Kidney (tissue), 13 donors: ENCODE measurements at regions not wholly inside any gene's neighbourhood (a gene's known extent, or its start where the extent isn't known, plus 50 kb on each side); places are given as distances from the start of the nearest gene placed in this dataset.

Experiments
- DNase-seq, 5 donors: peaks; one replicate each; pipeline ENCODE4 v3.0.0-alpha.2; 2013 to 2020
- FAIRE-seq: peaks from 2 replicates; lab custom pipeline; 2012; peaks lifted over from hg19 to GRCh38; lab: Jason Lieb, UNC
- H3K27ac ChIP-seq, 2 donors: one replicate each; pipeline ENCODE4 v1.7.0; 2013; ENCODE audit warnings: low read depth in 2 of 2, low read length in 2 of 2, inconsistent platforms in 1 of 2
- H3K27me3 ChIP-seq: one replicate; pipeline ENCODE4 v1.7.1; 2013; ENCODE audit warnings: low read length, inconsistent platforms; ENCODE audit not compliant: control insufficient read depth, insufficient read depth
- H3K36me3 ChIP-seq, 3 donors: one replicate each; pipeline versions ENCODE4 v1.7.0 to v1.7.1; 2013; ENCODE audit warnings: low read length in 3 of 3, control low read depth in 1 of 3, inconsistent platforms in 1 of 3; ENCODE audit not compliant: insufficient read depth in 3 of 3, control insufficient read depth in 2 of 3
- H3K4me1 ChIP-seq, 3 donors: one replicate each; pipeline versions ENCODE4 v1.7.0 to v1.7.1; 2013; ENCODE audit warnings: low read length in 3 of 3, inconsistent platforms in 1 of 3, low read depth in 1 of 3; ENCODE audit not compliant: control insufficient read depth in 2 of 3, insufficient read depth in 2 of 3
- H3K4me3 ChIP-seq, 3 donors: one replicate each; pipeline versions ENCODE4 v1.7.0 to v1.8.1; 2013; ENCODE audit warnings: low read length in 3 of 3, control low read depth in 1 of 3, inconsistent platforms in 1 of 3
- H3K9ac ChIP-seq, 3 donors: one replicate each; pipeline versions ENCODE4 v1.7.0 to v1.7.1; 2013; ENCODE audit warnings: low read length in 3 of 3, control low read depth in 1 of 3, inconsistent platforms in 1 of 3
- H3K9me3 ChIP-seq, 3 donors: one replicate each; pipeline versions ENCODE4 v1.7.0 to v1.7.1; 2013; ENCODE audit warnings: low read length in 3 of 3, control low read depth in 1 of 3, inconsistent platforms in 1 of 3; ENCODE audit not compliant: control insufficient read depth in 2 of 3, insufficient read depth in 1 of 3
- intact Hi-C: fragments of 100-400 bp; cut with DNase I; formaldehyde crosslinking; loops from one replicate; pipeline ENCODE4 v1.11.1; 2022
- TF ChIP-seq, protein P1 (sequence below): IDR thresholded peaks from 3 replicates; pipeline ENCODE4 v1.5.1; 2012; ENCODE audit warnings: mild to moderate bottlenecking, moderate library complexity, borderline replicate concordance; ENCODE audit not compliant: insufficient read depth; ENCODE audit errors: extremely low read depth
- donor health status: control.
- donor health status: control.
- donor health status: control.
- donor health status: control.
- donor health status: control.
- donor health status: DM: yes; HTN: yes; CAD: no.
- donor health status: Normal renal cell carcinoma (clear cell type).

DNA sequence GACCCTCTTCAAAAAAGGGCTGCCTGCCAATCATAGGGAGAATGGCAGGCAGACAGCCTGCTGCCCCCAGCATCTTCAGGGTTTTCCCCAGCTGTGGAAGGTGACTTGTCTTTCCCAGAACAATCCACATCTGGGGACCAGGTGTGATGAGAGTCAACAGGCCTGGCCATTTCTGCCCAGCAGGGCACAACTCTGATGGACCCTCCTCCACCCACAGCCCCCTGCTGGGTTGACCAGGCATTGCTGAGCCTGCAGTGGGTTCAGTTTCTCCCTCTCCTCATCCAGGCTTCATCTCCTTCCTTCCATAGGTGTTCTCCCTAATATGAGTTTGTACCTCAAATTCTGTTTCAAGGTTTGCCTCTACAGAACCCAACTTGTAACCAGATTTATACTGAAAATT lies 111.0 kb downstream of the MINAR1 start:
- Histone ChIP-seq H3K27me3 (no peaks in the 10 kb centered on the region), H3K4me3 (no peak overlapping the region), H3K27ac (no peak overlapping the region), H3K36me3 (no peaks in the 10 kb centered on the region), H3K9ac (no peak overlapping the region), H3K4me1 (no peaks in the 10 kb centered on the region), H3K9me3 (no peaks in the 10 kb centered on the region)
- intact Hi-C loops: no loop called here
- no peak for DNase-seq
- FAIRE-seq: no peak
- TF ChIP-seq, protein P1, sequence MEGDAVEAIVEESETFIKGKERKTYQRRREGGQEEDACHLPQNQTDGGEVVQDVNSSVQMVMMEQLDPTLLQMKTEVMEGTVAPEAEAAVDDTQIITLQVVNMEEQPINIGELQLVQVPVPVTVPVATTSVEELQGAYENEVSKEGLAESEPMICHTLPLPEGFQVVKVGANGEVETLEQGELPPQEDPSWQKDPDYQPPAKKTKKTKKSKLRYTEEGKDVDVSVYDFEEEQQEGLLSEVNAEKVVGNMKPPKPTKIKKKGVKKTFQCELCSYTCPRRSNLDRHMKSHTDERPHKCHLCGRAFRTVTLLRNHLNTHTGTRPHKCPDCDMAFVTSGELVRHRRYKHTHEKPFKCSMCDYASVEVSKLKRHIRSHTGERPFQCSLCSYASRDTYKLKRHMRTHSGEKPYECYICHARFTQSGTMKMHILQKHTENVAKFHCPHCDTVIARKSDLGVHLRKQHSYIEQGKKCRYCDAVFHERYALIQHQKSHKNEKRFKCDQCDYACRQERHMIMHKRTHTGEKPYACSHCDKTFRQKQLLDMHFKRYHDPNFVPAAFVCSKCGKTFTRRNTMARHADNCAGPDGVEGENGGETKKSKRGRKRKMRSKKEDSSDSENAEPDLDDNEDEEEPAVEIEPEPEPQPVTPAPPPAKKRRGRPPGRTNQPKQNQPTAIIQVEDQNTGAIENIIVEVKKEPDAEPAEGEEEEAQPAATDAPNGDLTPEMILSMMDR: no peak

DNA sequence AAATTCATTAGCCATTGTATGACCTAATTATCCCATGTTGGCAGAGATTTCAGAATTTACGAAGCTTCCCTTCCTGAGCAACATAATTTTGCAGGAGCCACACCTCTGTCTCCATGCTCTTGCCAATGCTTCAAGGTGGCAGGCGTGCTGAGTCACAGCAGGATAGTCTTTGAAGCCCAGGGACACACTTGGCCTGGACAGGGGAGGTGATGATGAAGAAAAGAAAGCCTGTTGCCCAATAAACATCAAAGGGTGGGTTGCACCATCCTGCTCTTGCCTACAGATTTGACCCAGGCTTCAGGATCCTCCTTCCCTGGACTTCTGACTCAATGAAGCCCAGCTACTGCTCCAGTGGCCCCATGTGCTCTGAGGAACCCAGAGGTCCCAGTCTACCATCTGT lies 117.1 kb downstream of the MINAR1 start:
- Histone ChIP-seq H3K36me3 (no peaks in the 10 kb centered on the region), H3K27me3 (no peaks in the 10 kb centered on the region), H3K9me3 (no peaks in the 10 kb centered on the region), H3K27ac (no peak overlapping the region), H3K4me3 (no peak overlapping the region), H3K4me1 (no peaks in the 10 kb centered on the region), H3K9ac (no peak overlapping the region)
- FAIRE-seq: no peak
- intact Hi-C loops: no loop called here
- TF ChIP-seq, protein P1: no peak
- DNase-seq: no peak

DNA sequence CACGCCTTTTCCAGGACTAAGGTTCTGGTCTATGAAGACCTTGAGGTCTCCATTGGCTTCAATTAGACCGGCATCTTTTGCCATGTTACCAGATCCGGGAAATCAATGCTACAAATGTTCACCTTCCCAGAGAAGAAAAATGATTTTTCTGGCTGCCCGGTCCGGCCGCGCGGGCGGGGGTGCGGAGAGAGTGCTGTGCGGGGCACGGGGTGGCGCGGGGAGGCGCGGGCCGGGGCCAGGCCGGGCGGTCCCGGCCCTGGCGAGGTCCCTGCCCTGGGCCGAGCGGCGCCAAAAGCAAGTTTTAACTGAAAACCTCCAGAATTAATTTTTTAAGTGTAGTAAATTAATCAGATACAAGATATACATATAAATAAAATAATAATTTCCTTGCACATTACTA lies 128.2 kb downstream of the MINAR1 start:
- no peak overlapping the region for H3K9ac ChIP-seq
- no peak for FAIRE-seq
- H3K4me1 ChIP-seq: no peaks in the 10 kb centered on the region
- DNase-seq: no peak
- H3K36me3 ChIP-seq: no peaks in the 10 kb centered on the region
- intact Hi-C loops: no loop called here
- no peak overlapping the region for H3K4me3 ChIP-seq
- no peak overlapping the region for H3K27ac ChIP-seq
- TF ChIP-seq, protein P1: no peak
- H3K9me3 ChIP-seq: no peaks in the 10 kb centered on the region
- peaks cover 2% of the 10 kb centered on the region for H3K27me3 ChIP-seq

DNA sequence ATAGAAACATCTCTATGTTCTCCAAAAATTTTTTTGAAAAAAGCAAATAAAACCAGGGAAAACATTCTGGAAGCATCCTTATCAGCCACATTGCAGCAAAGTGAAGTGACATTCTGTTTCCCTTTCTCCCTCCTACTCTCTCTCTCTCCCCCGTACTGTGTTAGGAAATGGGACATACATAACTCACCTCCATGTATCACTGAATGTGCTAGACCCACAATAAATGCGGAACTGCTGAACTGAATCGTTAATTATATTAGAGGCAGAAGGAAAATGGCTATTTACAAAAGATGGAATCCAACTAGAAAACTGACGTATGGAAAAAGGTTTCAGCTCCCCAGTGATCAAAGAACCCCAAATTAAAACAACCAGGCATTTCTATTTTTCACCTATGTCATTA lies 129.8 kb downstream of the MINAR1 start:
- no peaks in the 10 kb centered on the region for H3K9me3 ChIP-seq
- H3K9ac ChIP-seq: no peak overlapping the region
- no peaks in the 10 kb centered on the region for H3K36me3 ChIP-seq
- H3K4me1 ChIP-seq: no peaks in the 10 kb centered on the region
- TF ChIP-seq, protein P1: no peak
- FAIRE-seq (no peak), DNase-seq (peak in 1 of 5 donors; percentile 39)
- peak overlapping the region in 1 of 3 donors; percentile 33 for H3K4me3 ChIP-seq
- H3K27me3 ChIP-seq: peaks cover 2% of the 10 kb centered on the region
- no peak overlapping the region for H3K27ac ChIP-seq
- intact Hi-C loops: no loop called here
